ENCODE measurements at regions not wholly inside any gene's neighbourhood (a gene's known extent, or its start where the extent isn't known, plus 50 kb on each side); places are given as distances from the start of the nearest gene placed in this dataset.
"Not testable (repeated sequence)": the region's sequence is repeated elsewhere in the genome, so short reads cannot be mapped to it uniquely, and the experiment has no call there.

- Histone ChIP-seq H3K27ac (ENCODE audit: low read depth, low read length) (no peak overlapping the region), H3K27me3 (ENCODE audit: insufficient read depth, low read length) (peaks cover 17% of the 10 kb centered on the region), H3K36me3 (ENCODE audit: insufficient read depth, low read length) (no peaks in the 10 kb centered on the region), H3K79me2 (ENCODE audit: control insufficient read depth, insufficient read depth, low read length, unreplicated experiment) (no peaks in the 10 kb centered on the region), H3K4me1 (ENCODE audit: control insufficient read depth, insufficient read depth, low read length, unreplicated experiment) (no peaks in the 10 kb centered on the region), H2AFZ (ENCODE audit: low read length, unreplicated experiment) (no peak overlapping the region), H3K4me3 (ENCODE audit: low read depth, low read length) (no peak overlapping the region)
Measured at GRCh38 chr12:34097213-34097612, 74.9 kb downstream of the ALG10 start.

- Histone ChIP-seq H3K79me2 (ENCODE audit: control insufficient read depth, insufficient read depth, low read length, unreplicated experiment) (no peaks in the 10 kb centered on the region), H3K27ac (ENCODE audit: low read depth, low read length) (no peak overlapping the region), H3K4me3 (ENCODE audit: low read depth, low read length) (no peak overlapping the region), H3K4me1 (ENCODE audit: control insufficient read depth, insufficient read depth, low read length, unreplicated experiment) (no peaks in the 10 kb centered on the region), H3K27me3 (ENCODE audit: insufficient read depth, low read length) (peaks cover 29% of the 10 kb centered on the region), H3K36me3 (ENCODE audit: insufficient read depth, low read length) (no peaks in the 10 kb centered on the region), H2AFZ (ENCODE audit: low read length, unreplicated experiment) (no peak overlapping the region)
Measured at GRCh38 chr12:34105392-34105933, 83.2 kb downstream of the ALG10 start.

GRCh38 chr12:34106172-34106571 is 83.9 kb downstream of the ALG10 start:
- Histone ChIP-seq H3K27me3 (ENCODE audit: insufficient read depth, low read length) (peaks cover 29% of the 10 kb centered on the region), H3K79me2 (ENCODE audit: control insufficient read depth, insufficient read depth, low read length, unreplicated experiment) (no peaks in the 10 kb centered on the region), H3K4me3 (ENCODE audit: low read depth, low read length) (no peak overlapping the region), H3K36me3 (ENCODE audit: insufficient read depth, low read length) (no peaks in the 10 kb centered on the region), H3K4me1 (ENCODE audit: control insufficient read depth, insufficient read depth, low read length, unreplicated experiment) (no peaks in the 10 kb centered on the region), H3K27ac (ENCODE audit: low read depth, low read length) (no peak overlapping the region), H2AFZ (ENCODE audit: low read length, unreplicated experiment) (no peak overlapping the region)

DNA sequence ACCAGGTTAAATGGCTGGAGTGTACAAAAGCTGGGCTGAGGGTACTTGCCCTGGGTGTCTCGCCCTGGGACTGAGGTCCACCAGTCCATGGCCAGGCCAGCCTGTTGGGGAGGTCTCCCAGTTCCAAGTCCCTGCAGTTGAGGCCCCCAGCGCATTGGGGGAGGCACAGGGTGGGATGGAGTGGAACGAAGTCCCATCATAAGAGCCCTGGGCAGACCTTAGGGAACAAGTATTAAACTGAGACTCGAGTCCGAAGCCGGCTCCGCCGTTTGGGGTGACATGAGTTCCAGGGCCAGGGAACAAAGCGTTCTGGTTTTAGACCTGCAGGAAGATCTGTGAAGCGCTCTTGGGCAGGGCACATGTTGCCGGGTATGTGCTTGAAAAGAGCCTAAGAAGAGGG is 84.7 kb downstream of the ALG10 start:
- no peak overlapping the region for H2AFZ ChIP-seq (ENCODE audit: low read length, unreplicated experiment)
- no peaks in the 10 kb centered on the region for H3K79me2 ChIP-seq (ENCODE audit: control insufficient read depth, insufficient read depth, low read length, unreplicated experiment)
- no peak overlapping the region for H3K27ac ChIP-seq (ENCODE audit: low read depth, low read length)
- peaks cover 29% of the 10 kb centered on the region for H3K27me3 ChIP-seq (ENCODE audit: insufficient read depth, low read length)
- H3K4me3 ChIP-seq (ENCODE audit: low read depth, low read length): no peak overlapping the region
- no peaks in the 10 kb centered on the region for H3K36me3 ChIP-seq (ENCODE audit: insufficient read depth, low read length)
- H3K4me1 ChIP-seq (ENCODE audit: control insufficient read depth, insufficient read depth, low read length, unreplicated experiment): no peaks in the 10 kb centered on the region

- Histone ChIP-seq H3K27ac (ENCODE audit: low read depth, low read length) (no peak overlapping the region), H3K4me3 (ENCODE audit: low read depth, low read length) (no peak overlapping the region), H3K79me2 (ENCODE audit: control insufficient read depth, insufficient read depth, low read length, unreplicated experiment) (no peaks in the 10 kb centered on the region), H3K27me3 (ENCODE audit: insufficient read depth, low read length) (peaks cover 24% of the 10 kb centered on the region), H3K4me1 (ENCODE audit: control insufficient read depth, insufficient read depth, low read length, unreplicated experiment) (no peaks in the 10 kb centered on the region), H3K36me3 (ENCODE audit: insufficient read depth, low read length) (no peaks in the 10 kb centered on the region), H2AFZ (ENCODE audit: low read length, unreplicated experiment) (no peak overlapping the region)
Measured at GRCh38 chr12:34107781-34108404, 85.6 kb downstream of the ALG10 start.

DNA sequence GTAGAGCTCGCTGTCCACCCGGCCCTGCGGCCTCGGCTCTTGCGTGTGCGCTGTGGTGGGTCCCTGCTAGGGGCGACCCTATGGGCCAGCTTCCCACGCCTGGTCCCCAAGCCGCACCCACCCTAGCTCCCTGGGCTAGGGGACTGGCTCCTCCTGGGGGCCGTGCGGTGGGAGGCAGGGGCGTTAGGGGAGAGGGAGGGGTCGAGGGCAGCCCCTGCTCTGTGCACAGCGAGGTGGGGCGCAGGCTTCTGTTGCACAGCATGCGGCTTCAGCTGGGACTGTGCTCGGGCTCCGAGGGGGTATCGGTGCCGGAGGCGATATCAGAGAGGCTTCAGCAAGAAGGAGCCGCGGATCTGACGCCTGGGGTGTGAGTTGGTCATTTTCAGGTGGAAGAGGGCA is 86.1 kb downstream of the ALG10 start:
- Histone ChIP-seq H3K4me1 (ENCODE audit: control insufficient read depth, insufficient read depth, low read length, unreplicated experiment) (no peaks in the 10 kb centered on the region), H3K4me3 (ENCODE audit: low read depth, low read length) (no peak overlapping the region), H3K79me2 (ENCODE audit: control insufficient read depth, insufficient read depth, low read length, unreplicated experiment) (no peaks in the 10 kb centered on the region), H3K27me3 (ENCODE audit: insufficient read depth, low read length) (peaks cover 24% of the 10 kb centered on the region), H3K36me3 (ENCODE audit: insufficient read depth, low read length) (no peaks in the 10 kb centered on the region), H2AFZ (ENCODE audit: low read length, unreplicated experiment) (no peak overlapping the region), H3K27ac (ENCODE audit: low read depth, low read length) (no peak overlapping the region)

- H2AFZ ChIP-seq (ENCODE audit: low read length, unreplicated experiment): no peak overlapping the region
- H3K27me3 ChIP-seq (ENCODE audit: insufficient read depth, low read length): peaks cover 24% of the 10 kb centered on the region
- no peaks in the 10 kb centered on the region for H3K36me3 ChIP-seq (ENCODE audit: insufficient read depth, low read length)
- H3K4me1 ChIP-seq (ENCODE audit: control insufficient read depth, insufficient read depth, low read length, unreplicated experiment): no peaks in the 10 kb centered on the region
- no peak overlapping the region for H3K4me3 ChIP-seq (ENCODE audit: low read depth, low read length)
- H3K79me2 ChIP-seq (ENCODE audit: control insufficient read depth, insufficient read depth, low read length, unreplicated experiment): no peaks in the 10 kb centered on the region
- no peak overlapping the region for H3K27ac ChIP-seq (ENCODE audit: low read depth, low read length)
Measured at GRCh38 chr12:34108967-34109366, 86.7 kb downstream of the ALG10 start.

DNA sequence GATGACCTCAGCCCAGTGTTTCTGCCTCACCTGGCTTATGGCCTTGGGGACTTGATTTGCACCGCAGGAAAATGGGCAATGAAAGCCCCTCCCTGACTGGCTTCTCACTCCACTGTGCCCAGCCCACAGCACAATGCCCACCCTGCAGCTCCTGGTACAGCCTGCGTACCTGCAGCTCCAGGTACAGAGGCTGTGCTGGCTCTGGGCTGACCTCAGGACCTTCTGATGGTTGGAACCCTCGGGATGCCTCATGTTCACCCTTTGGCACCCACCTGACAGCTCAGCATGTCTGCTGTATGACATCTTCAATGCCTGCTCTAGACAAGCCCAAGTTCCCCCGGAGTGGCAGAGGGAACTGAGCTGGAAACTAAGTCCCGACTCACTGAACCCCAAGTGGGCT is 87.1 kb downstream of the ALG10 start:
- no peak overlapping the region for H2AFZ ChIP-seq (ENCODE audit: low read length, unreplicated experiment)
- H3K4me1 ChIP-seq (ENCODE audit: control insufficient read depth, insufficient read depth, low read length, unreplicated experiment): no peaks in the 10 kb centered on the region
- H3K4me3 ChIP-seq (ENCODE audit: low read depth, low read length): no peak overlapping the region
- H3K36me3 ChIP-seq (ENCODE audit: insufficient read depth, low read length): no peaks in the 10 kb centered on the region
- no peak overlapping the region for H3K27ac ChIP-seq (ENCODE audit: low read depth, low read length)
- no peaks in the 10 kb centered on the region for H3K79me2 ChIP-seq (ENCODE audit: control insufficient read depth, insufficient read depth, low read length, unreplicated experiment)
- peaks cover 24% of the 10 kb centered on the region for H3K27me3 ChIP-seq (ENCODE audit: insufficient read depth, low read length)

- H3K36me3 ChIP-seq (ENCODE audit: insufficient read depth, low read length); H3K4me3 ChIP-seq (ENCODE audit: low read depth, low read length); H3K27ac ChIP-seq (ENCODE audit: low read depth, low read length); H3K4me1 ChIP-seq (ENCODE audit: control insufficient read depth, insufficient read depth, low read length, unreplicated experiment); H2AFZ ChIP-seq (ENCODE audit: low read length, unreplicated experiment); H3K79me2 ChIP-seq (ENCODE audit: control insufficient read depth, insufficient read depth, low read length, unreplicated experiment): not testable (repeated sequence)
- H3K27me3 ChIP-seq (ENCODE audit: insufficient read depth, low read length): peaks cover 24% of the 10 kb centered on the region
Measured at GRCh38 chr12:34109909-34110531, 87.7 kb downstream of the ALG10 start.

DNA sequence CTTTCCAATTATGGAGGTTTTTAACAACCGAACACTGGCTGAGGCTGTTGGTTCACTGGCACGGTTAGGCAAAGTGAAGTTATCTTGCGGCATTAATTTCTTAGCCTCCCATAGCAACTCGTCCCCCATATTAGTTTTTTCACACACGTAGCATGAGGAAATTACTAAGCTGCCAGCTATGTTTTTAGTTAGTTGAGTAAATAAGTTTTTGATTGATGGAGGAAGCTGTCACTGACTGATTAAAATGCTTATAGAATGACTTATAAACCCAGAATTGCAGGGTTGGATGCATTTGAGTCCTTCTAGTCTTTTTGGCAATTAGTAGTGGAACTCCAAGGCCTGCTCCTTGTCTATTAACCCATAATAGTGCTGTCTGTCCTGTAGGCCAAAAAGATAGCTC is 97.1 kb downstream of the ALG10 start:
- no peaks in the 10 kb centered on the region for H3K27me3 ChIP-seq (ENCODE audit: insufficient read depth, low read length)
- no peaks in the 10 kb centered on the region for H3K79me2 ChIP-seq (ENCODE audit: control insufficient read depth, insufficient read depth, low read length, unreplicated experiment)
- no peak overlapping the region for H3K27ac ChIP-seq (ENCODE audit: low read depth, low read length)
- H3K36me3 ChIP-seq (ENCODE audit: insufficient read depth, low read length): no peaks in the 10 kb centered on the region
- no peak overlapping the region for H2AFZ ChIP-seq (ENCODE audit: low read length, unreplicated experiment)
- peaks cover 8% of the 10 kb centered on the region for H3K4me1 ChIP-seq (ENCODE audit: control insufficient read depth, insufficient read depth, low read length, unreplicated experiment)
- no peak overlapping the region for H3K4me3 ChIP-seq (ENCODE audit: low read depth, low read length)

GRCh38 chr12:34121360-34121759 is 99.1 kb downstream of the ALG10 start:
- no peak overlapping the region for H2AFZ ChIP-seq (ENCODE audit: low read length, unreplicated experiment)
- H3K27ac ChIP-seq (ENCODE audit: low read depth, low read length): no peak overlapping the region
- no peaks in the 10 kb centered on the region for H3K79me2 ChIP-seq (ENCODE audit: control insufficient read depth, insufficient read depth, low read length, unreplicated experiment)
- H3K4me3 ChIP-seq (ENCODE audit: low read depth, low read length): no peak overlapping the region
- no peaks in the 10 kb centered on the region for H3K27me3 ChIP-seq (ENCODE audit: insufficient read depth, low read length)
- H3K36me3 ChIP-seq (ENCODE audit: insufficient read depth, low read length): no peaks in the 10 kb centered on the region
- H3K4me1 ChIP-seq (ENCODE audit: control insufficient read depth, insufficient read depth, low read length, unreplicated experiment): peaks cover 8% of the 10 kb centered on the region

All from ACC112 (cell line).